Mesodermal cell (in vitro differentiated cells): ENCODE measurements at regions not wholly inside any gene's neighbourhood (a gene's known extent, or its start where the extent isn't known, plus 50 kb on each side); places are given as distances from the start of the nearest gene placed in this dataset.
"Not testable (repeated sequence)": the region's sequence is repeated elsewhere in the genome, so short reads cannot be mapped to it uniquely, and the experiment has no call there.

ENCODE experiments used
- H3K27ac ChIP-seq: 2 replicates; pipeline ENCODE4 v1.7.0; 2013; ENCODE audit warnings: mild to moderate bottlenecking, low read depth, low read length, moderate library complexity; ENCODE audit not compliant: severe bottlenecking
- H3K36me3 ChIP-seq: 2 replicates; pipeline ENCODE4 v1.7.1; 2013; ENCODE audit warnings: mild to moderate bottlenecking, low read length, moderate library complexity; ENCODE audit not compliant: control insufficient read depth, insufficient read depth
- H3K4me1 ChIP-seq: one replicate; pipeline ENCODE4 v1.7.1; 2013; ENCODE audit warnings: mild to moderate bottlenecking, low read length; ENCODE audit not compliant: insufficient read depth, control insufficient read depth, poor library complexity, severe bottlenecking
- H3K4me3 ChIP-seq: 2 replicates; pipeline ENCODE4 v1.7.0; 2013; ENCODE audit warnings: low read length, control low read depth, mild to moderate bottlenecking; ENCODE audit not compliant: insufficient read depth, poor library complexity, severe bottlenecking; ENCODE audit errors: extremely low read depth
- H3K9me3 ChIP-seq: 2 replicates; pipeline ENCODE4 v1.7.1; 2013; ENCODE audit warnings: mild to moderate bottlenecking, low read length, moderate library complexity; ENCODE audit not compliant: control insufficient read depth
- WGBS, 2 experiments: methylation state at CpG; one replicate each; pipeline ENCODE4 v1.1.5; 2013; ENCODE audit warnings: missing lambda C conversion rate in 2 of 2; ENCODE audit not compliant: insufficient coverage in 2 of 2; 5-methylcytosine and 5-hydroxymethylcytosine counted together

GRCh38 chr14:47949006-47949405 lies 273.6 kb upstream of the MDGA2 start:
- H3K27ac ChIP-seq, result no peak overlapping the region
- 89 to 100% methylated on average over 4 to 5 of the region's 6 CpGs for WGBS, 2 experiments
- no peak overlapping the region for H3K4me3 ChIP-seq
- H3K9me3 ChIP-seq, result no peaks in the 10 kb centered on the region
- no peaks in the 10 kb centered on the region for H3K36me3 ChIP-seq
- H3K4me1 ChIP-seq, result no peaks in the 10 kb centered on the region

- H3K4me1 ChIP-seq, result no peaks in the 10 kb centered on the region
Observed at GRCh38 chr14:47935332-47935731, 259.9 kb upstream of the MDGA2 start.

GRCh38 chr14:47929334-47929733 lies 253.9 kb upstream of the MDGA2 start:
- no peak overlapping the region for H3K4me3 ChIP-seq
- H3K4me1 ChIP-seq, result no peaks in the 10 kb centered on the region
- no peaks in the 10 kb centered on the region for H3K36me3 ChIP-seq
- peaks cover under 1% of the 10 kb centered on the region for H3K9me3 ChIP-seq
- no peak overlapping the region for H3K27ac ChIP-seq

More at GRCh38 chr14:47935332-47935731, 259.9 kb upstream of the MDGA2 start:
- 80 to 100% methylated on average over 1 to 4 of the region's 4 CpGs for WGBS, 2 experiments
- Histone ChIP-seq H3K4me3 (no peak overlapping the region), H3K27ac (no peak overlapping the region), H3K9me3 (no peaks in the 10 kb centered on the region), H3K36me3 (no peaks in the 10 kb centered on the region)

GRCh38 chr14:47921133-47921532 lies 245.7 kb upstream of the MDGA2 start:
- H3K4me3 ChIP-seq, result no peak overlapping the region
- H3K27ac ChIP-seq, result no peak overlapping the region
- H3K36me3 ChIP-seq, result no peaks in the 10 kb centered on the region
- no CpG with 5 or more reads among the region's 1 CpG for WGBS, 2 experiments
- peaks cover 4% of the 10 kb centered on the region for H3K9me3 ChIP-seq
- no peaks in the 10 kb centered on the region for H3K4me1 ChIP-seq

GRCh38 chr14:47919997-47920396 lies 244.6 kb upstream of the MDGA2 start:
- H3K9me3 ChIP-seq, result peaks cover 4% of the 10 kb centered on the region
- H3K4me1 ChIP-seq, result no peaks in the 10 kb centered on the region
- H3K36me3 ChIP-seq, result no peaks in the 10 kb centered on the region
- no peak overlapping the region for H3K27ac ChIP-seq
- WGBS, 2 experiments, result 76 to 92% methylated on average over 5 to 6 of the region's 6 CpGs
- no peak overlapping the region for H3K4me3 ChIP-seq

- H3K4me1 ChIP-seq, result no peaks in the 10 kb centered on the region
- WGBS, 2 experiments, result 92 to 95% methylated on average over 4 to 6 of the region's 8 CpGs
Observed at GRCh38 chr14:47919334-47919846, 244.0 kb upstream of the MDGA2 start.

GRCh38 chr14:47917344-47917954 lies 242.0 kb upstream of the MDGA2 start:
- Histone ChIP-seq H3K36me3 (no peaks in the 10 kb centered on the region), H3K4me3 (no peak overlapping the region), H3K9me3 (no peaks in the 10 kb centered on the region), H3K27ac (no peak overlapping the region), H3K4me1 (no peaks in the 10 kb centered on the region)
- 57 to 65% methylated on average over 2 of the region's 5 CpGs for WGBS, 2 experiments

More at GRCh38 chr14:47919334-47919846, 244.0 kb upstream of the MDGA2 start:
- H3K27ac ChIP-seq, result no peak overlapping the region
- H3K4me3 ChIP-seq, result no peak overlapping the region
- no peaks in the 10 kb centered on the region for H3K36me3 ChIP-seq
- H3K9me3 ChIP-seq, result peaks cover 4% of the 10 kb centered on the region

GRCh38 chr14:47901141-47901540 lies 225.7 kb upstream of the MDGA2 start:
- not testable (repeated sequence) for H3K4me1 ChIP-seq, H3K4me3 ChIP-seq, H3K27ac ChIP-seq, H3K9me3 ChIP-seq, H3K36me3 ChIP-seq
- 99 to 100% methylated on average over 9 to 13 of the region's 25 CpGs for WGBS, 2 experiments

GRCh38 chr14:47899685-47900084 lies 224.3 kb upstream of the MDGA2 start:
- WGBS, 2 experiments, result no CpG with 5 or more reads among the region's 5 CpGs
- H3K9me3 ChIP-seq, result no peaks in the 10 kb centered on the region
- no peaks in the 10 kb centered on the region for H3K36me3 ChIP-seq
- no peak overlapping the region for H3K4me3 ChIP-seq
- H3K27ac ChIP-seq, result no peak overlapping the region
- H3K4me1 ChIP-seq, result no peaks in the 10 kb centered on the region

- no peaks in the 10 kb centered on the region for H3K36me3 ChIP-seq
- no peaks in the 10 kb centered on the region for H3K4me1 ChIP-seq
- no peak overlapping the region for H3K4me3 ChIP-seq
- 50 to 74% methylated on average over 1 to 2 of the region's 7 CpGs for WGBS, 2 experiments
- no peak overlapping the region for H3K27ac ChIP-seq
- H3K9me3 ChIP-seq, result no peaks in the 10 kb centered on the region
Observed at GRCh38 chr14:47874350-47874749, 198.9 kb upstream of the MDGA2 start.

- Histone ChIP-seq H3K4me3 (no peak overlapping the region), H3K4me1 (no peaks in the 10 kb centered on the region), H3K9me3 (no peaks in the 10 kb centered on the region), H3K27ac (no peak overlapping the region), H3K36me3 (no peaks in the 10 kb centered on the region)
- 82% methylated on average over 2 of the region's 2 CpGs; no CpG with 5 or more reads in 1 of the 2 experiments for WGBS, 2 experiments
Observed at GRCh38 chr14:47872588-47872987, 197.2 kb upstream of the MDGA2 start.
